Muscle layer of duodenum (tissue), 2 donors: ENCODE measurements at regions not wholly inside any gene's neighbourhood (a gene's known extent, or its start where the extent isn't known, plus 50 kb on each side); places are given as distances from the start of the nearest gene placed in this dataset.

Experiments
- H3K27ac ChIP-seq: one replicate; pipeline ENCODE4 v1.7.0; 2013; ENCODE audit warnings: mild to moderate bottlenecking, low read length
- H3K27me3 ChIP-seq: one replicate; pipeline ENCODE4 v1.7.0; 2013; ENCODE audit warnings: low read depth, mild to moderate bottlenecking, control low read depth, low read length
- H3K36me3 ChIP-seq, 2 donors: one replicate each; pipeline ENCODE4 v1.7.0; 2013; ENCODE audit warnings: low read length in 2 of 2, control low read depth in 1 of 2, mild to moderate bottlenecking in 1 of 2; ENCODE audit not compliant: insufficient read depth in 2 of 2, control insufficient read depth in 1 of 2
- H3K4me1 ChIP-seq, 2 donors: one replicate each; pipeline ENCODE4 v1.7.0; 2013; ENCODE audit warnings: low read length in 2 of 2, mild to moderate bottlenecking in 2 of 2, control low read depth in 1 of 2, moderate library complexity in 1 of 2; ENCODE audit not compliant: insufficient read depth in 2 of 2, control insufficient read depth in 1 of 2
- H3K4me3 ChIP-seq, 2 donors: one replicate each; pipeline ENCODE4 v1.7.0; 2013; ENCODE audit warnings: low read length in 2 of 2, low read depth in 1 of 2, mild to moderate bottlenecking in 1 of 2
- H3K9me3 ChIP-seq, 2 donors: one replicate each; pipeline ENCODE4 v1.7.0; 2013; ENCODE audit warnings: low read length in 2 of 2, control low read depth in 1 of 2, mild to moderate bottlenecking in 1 of 2; ENCODE audit not compliant: control insufficient read depth in 1 of 2
- donor health status: healthy.

- Histone ChIP-seq H3K9me3 (no peaks in the 10 kb centered on the region), H3K27ac (no peak overlapping the region), H3K4me1 (no peaks in the 10 kb centered on the region), H3K4me3 (no peak overlapping the region), H3K27me3 (no peaks in the 10 kb centered on the region), H3K36me3 (no peaks in the 10 kb centered on the region)
Observed at GRCh38 chr6:15121443-15121842, 124.4 kb upstream of the JARID2 start.

- no peaks in the 10 kb centered on the region for H3K4me1 ChIP-seq
- no peaks in the 10 kb centered on the region for H3K27me3 ChIP-seq
- H3K36me3 ChIP-seq = no peaks in the 10 kb centered on the region
- no peak overlapping the region for H3K4me3 ChIP-seq
- no peak overlapping the region for H3K27ac ChIP-seq
- H3K9me3 ChIP-seq = no peaks in the 10 kb centered on the region
Observed at GRCh38 chr6:15121977-15122550, 123.8 kb upstream of the JARID2 start.

GRCh38 chr6:15129887-15130286, 116.0 kb upstream of the JARID2 start:
- H3K27me3 ChIP-seq = no peaks in the 10 kb centered on the region
- H3K4me1 ChIP-seq = no peaks in the 10 kb centered on the region
- no peak overlapping the region for H3K27ac ChIP-seq
- H3K4me3 ChIP-seq = no peak overlapping the region
- H3K36me3 ChIP-seq = no peaks in the 10 kb centered on the region
- no peaks in the 10 kb centered on the region for H3K9me3 ChIP-seq

GRCh38 chr6:15131234-15131633, 114.6 kb upstream of the JARID2 start:
- no peak overlapping the region for H3K27ac ChIP-seq
- no peak overlapping the region for H3K4me3 ChIP-seq
- no peaks in the 10 kb centered on the region for H3K36me3 ChIP-seq
- no peaks in the 10 kb centered on the region for H3K27me3 ChIP-seq
- H3K9me3 ChIP-seq = no peaks in the 10 kb centered on the region
- H3K4me1 ChIP-seq = no peaks in the 10 kb centered on the region

GRCh38 chr6:15131651-15132061, 114.2 kb upstream of the JARID2 start:
- Histone ChIP-seq H3K27me3 (no peaks in the 10 kb centered on the region), H3K9me3 (no peaks in the 10 kb centered on the region), H3K4me1 (no peaks in the 10 kb centered on the region), H3K27ac (no peak overlapping the region), H3K4me3 (no peak overlapping the region), H3K36me3 (no peaks in the 10 kb centered on the region)

- Histone ChIP-seq H3K9me3 (no peaks in the 10 kb centered on the region), H3K4me3 (no peak overlapping the region), H3K36me3 (no peaks in the 10 kb centered on the region), H3K27me3 (no peaks in the 10 kb centered on the region), H3K4me1 (no peaks in the 10 kb centered on the region), H3K27ac (no peak overlapping the region)
Observed at GRCh38 chr6:15132167-15132566, 113.7 kb upstream of the JARID2 start.

GRCh38 chr6:15132854-15133670, 112.8 kb upstream of the JARID2 start:
- H3K36me3 ChIP-seq = no peaks in the 10 kb centered on the region
- H3K27me3 ChIP-seq = no peaks in the 10 kb centered on the region
- H3K4me3 ChIP-seq = no peak overlapping the region
- no peaks in the 10 kb centered on the region for H3K4me1 ChIP-seq
- H3K9me3 ChIP-seq = no peaks in the 10 kb centered on the region
- H3K27ac ChIP-seq = no peak overlapping the region

GRCh38 chr6:15137086-15137485, 108.8 kb upstream of the JARID2 start:
- H3K27ac ChIP-seq = no peak overlapping the region

GRCh38 chr6:15143086-15143485, 102.8 kb upstream of the JARID2 start:
- H3K27ac ChIP-seq = no peak overlapping the region
- no peaks in the 10 kb centered on the region for H3K27me3 ChIP-seq
- H3K4me1 ChIP-seq = peaks cover 0 to under 1% of the 10 kb centered on the region in 2 donors
- H3K9me3 ChIP-seq = no peaks in the 10 kb centered on the region
- H3K4me3 ChIP-seq = no peak overlapping the region
- H3K36me3 ChIP-seq = no peaks in the 10 kb centered on the region

More at GRCh38 chr6:15137086-15137485, 108.8 kb upstream of the JARID2 start:
- Histone ChIP-seq H3K4me3 (no peak overlapping the region), H3K9me3 (no peaks in the 10 kb centered on the region), H3K27me3 (no peaks in the 10 kb centered on the region), H3K36me3 (no peaks in the 10 kb centered on the region), H3K4me1 (no peaks in the 10 kb centered on the region)

- peaks cover 0 to 5% of the 10 kb centered on the region in 2 donors for H3K4me1 ChIP-seq
- no peaks in the 10 kb centered on the region for H3K27me3 ChIP-seq
- no peak overlapping the region for H3K27ac ChIP-seq
- H3K4me3 ChIP-seq = no peak overlapping the region
- no peaks in the 10 kb centered on the region for H3K9me3 ChIP-seq
- H3K36me3 ChIP-seq = no peaks in the 10 kb centered on the region
Observed at GRCh38 chr6:15143540-15143939, 102.3 kb upstream of the JARID2 start.

- no peaks in the 10 kb centered on the region for H3K27me3 ChIP-seq
- peaks cover 0 to 8% of the 10 kb centered on the region in 2 donors for H3K4me1 ChIP-seq
- no peaks in the 10 kb centered on the region for H3K36me3 ChIP-seq
- H3K27ac ChIP-seq = no peak overlapping the region
- no peak overlapping the region for H3K4me3 ChIP-seq
- H3K9me3 ChIP-seq = no peaks in the 10 kb centered on the region
Observed at GRCh38 chr6:15145821-15146220, 100.0 kb upstream of the JARID2 start.
